Tibial nerve (tissue), 4 donors: ENCODE measurements at regions not wholly inside any gene's neighbourhood (a gene's known extent, or its start where the extent isn't known, plus 50 kb on each side); places are given as distances from the start of the nearest gene placed in this dataset.

Experiments used
- CTCF ChIP-seq, 5 experiments: fragments of 200-600 bp in 3 of 5; fragments of 450-650 bp in 2 of 5; sonication (generic) in 3 of 5; IDR thresholded peaks; one replicate each; pipeline ENCODE4 v1.5.1; 2016 to 2019; ENCODE audit warnings: antibody characterized with exemption in 5 of 5, mild to moderate bottlenecking in 3 of 5, moderate library complexity in 2 of 5
- EP300 ChIP-seq, 2 donors: sonication (generic); formaldehyde crosslinking; IDR thresholded peaks; one replicate each; pipeline ENCODE4 v1.6.1; 2017; ENCODE audit warnings: antibody characterized with exemption in 2 of 2, mild to moderate bottlenecking in 1 of 2
- POLR2A ChIP-seq, 2 donors: fragments of 450-650 bp; IDR thresholded peaks; one replicate each; pipeline ENCODE4 v1.6.1; 2017; ENCODE audit warnings: antibody characterized with exemption in 2 of 2, mild to moderate bottlenecking in 2 of 2, moderate library complexity in 2 of 2

GRCh38 chr16:48997946-48998345, 283.7 kb downstream of the CBLN1 start:
- no peak for TF ChIP-seq CTCF (IDR thresholded peaks at IDR 0.05)
- TF ChIP-seq POLR2A (IDR thresholded peaks at IDR 0.05), result no peak
- TF ChIP-seq EP300 (IDR thresholded peaks at IDR 0.05), result no peak
